ENCODE measurements at regions not wholly inside any gene's neighbourhood (a gene's known extent, or its start where the extent isn't known, plus 50 kb on each side); places are given as distances from the start of the nearest gene placed in this dataset.
A peak's percentile ranks its signal among the peaks of the same experiment; 100 is the strongest.

- H3K9ac ChIP-seq (ENCODE audit: insufficient read length, low read depth): no peak overlapping the region
- no peak overlapping the region for H3K4me3 ChIP-seq (ENCODE audit: insufficient read length, low read depth)
- no peaks in the 10 kb centered on the region for H3K27me3 ChIP-seq (ENCODE audit: insufficient read depth, insufficient read length)
- no peaks in the 10 kb centered on the region for H3K36me3 ChIP-seq (ENCODE audit: insufficient read depth, insufficient read length, low read length)
- H3K4me1 ChIP-seq (ENCODE audit: insufficient read depth, insufficient read length): no peaks in the 10 kb centered on the region
- no peak for TF ChIP-seq YY1 (IDR thresholded peaks at IDR 0.05; ENCODE audit: insufficient read depth, insufficient read length)
- no peak for TF ChIP-seq SUZ12 (IDR thresholded peaks at IDR 0.05; ENCODE audit: extremely low read depth, insufficient read depth, insufficient read length)
- TF ChIP-seq ZNF274 (IDR thresholded peaks at IDR 0.05; ENCODE audit: low read depth, low read length): no peak
- no peaks in the 10 kb centered on the region for H3K9me3 ChIP-seq (ENCODE audit: insufficient read depth, low read length)
- no peak for DNase-seq (ENCODE audit: low read depth, low spot score)
Measured at GRCh38 chr5:161042862-161043261, 190.9 kb upstream of the ATP10B start.

- DNase-seq (ENCODE audit: low read depth, low spot score): no peak
- no peaks in the 10 kb centered on the region for H3K27me3 ChIP-seq (ENCODE audit: insufficient read depth, insufficient read length)
- no peak overlapping the region for H3K4me3 ChIP-seq (ENCODE audit: insufficient read length, low read depth)
- no peaks in the 10 kb centered on the region for H3K4me1 ChIP-seq (ENCODE audit: insufficient read depth, insufficient read length)
- no peaks in the 10 kb centered on the region for H3K9me3 ChIP-seq (ENCODE audit: insufficient read depth, low read length)
- no peak for TF ChIP-seq SUZ12 (IDR thresholded peaks at IDR 0.05; ENCODE audit: extremely low read depth, insufficient read depth, insufficient read length)
- TF ChIP-seq ZNF274 (IDR thresholded peaks at IDR 0.05; ENCODE audit: low read depth, low read length): no peak
- no peak for TF ChIP-seq YY1 (IDR thresholded peaks at IDR 0.05; ENCODE audit: insufficient read depth, insufficient read length)
- H3K36me3 ChIP-seq (ENCODE audit: insufficient read depth, insufficient read length, low read length): no peaks in the 10 kb centered on the region
- no peak overlapping the region for H3K9ac ChIP-seq (ENCODE audit: insufficient read length, low read depth)
Measured at GRCh38 chr5:161042443-161042842, 190.4 kb upstream of the ATP10B start.

GRCh38 chr5:161040818-161041217, 188.8 kb upstream of the ATP10B start:
- TF ChIP-seq YY1 (IDR thresholded peaks at IDR 0.05; ENCODE audit: insufficient read depth, insufficient read length) (no peak), SUZ12 (IDR thresholded peaks at IDR 0.05; ENCODE audit: extremely low read depth, insufficient read depth, insufficient read length) (no peak), ZNF274 (IDR thresholded peaks at IDR 0.05; ENCODE audit: low read depth, low read length) (no peak)
- Histone ChIP-seq H3K4me1 (ENCODE audit: insufficient read depth, insufficient read length) (no peaks in the 10 kb centered on the region), H3K9ac (ENCODE audit: insufficient read length, low read depth) (no peak overlapping the region), H3K9me3 (ENCODE audit: insufficient read depth, low read length) (no peaks in the 10 kb centered on the region), H3K4me3 (ENCODE audit: insufficient read length, low read depth) (no peak overlapping the region), H3K27me3 (ENCODE audit: insufficient read depth, insufficient read length) (no peaks in the 10 kb centered on the region), H3K36me3 (ENCODE audit: insufficient read depth, insufficient read length, low read length) (no peaks in the 10 kb centered on the region)
- DNase-seq (ENCODE audit: low read depth, low spot score): no peak

- Histone ChIP-seq H3K9ac (ENCODE audit: insufficient read length, low read depth) (no peak overlapping the region), H3K9me3 (ENCODE audit: insufficient read depth, low read length) (no peaks in the 10 kb centered on the region), H3K27me3 (ENCODE audit: insufficient read depth, insufficient read length) (no peaks in the 10 kb centered on the region), H3K36me3 (ENCODE audit: insufficient read depth, insufficient read length, low read length) (no peaks in the 10 kb centered on the region), H3K4me3 (ENCODE audit: insufficient read length, low read depth) (no peak overlapping the region), H3K4me1 (ENCODE audit: insufficient read depth, insufficient read length) (no peaks in the 10 kb centered on the region)
- DNase-seq (ENCODE audit: low read depth, low spot score): no peak
- TF ChIP-seq YY1 (IDR thresholded peaks at IDR 0.05; ENCODE audit: insufficient read depth, insufficient read length) (no peak), ZNF274 (IDR thresholded peaks at IDR 0.05; ENCODE audit: low read depth, low read length) (no peak), SUZ12 (IDR thresholded peaks at IDR 0.05; ENCODE audit: extremely low read depth, insufficient read depth, insufficient read length) (no peak)
Measured at GRCh38 chr5:161036296-161036695, 184.3 kb upstream of the ATP10B start.

- Histone ChIP-seq H3K4me1 (ENCODE audit: insufficient read depth, insufficient read length) (no peaks in the 10 kb centered on the region), H3K36me3 (ENCODE audit: insufficient read depth, insufficient read length, low read length) (no peaks in the 10 kb centered on the region), H3K27me3 (ENCODE audit: insufficient read depth, insufficient read length) (no peaks in the 10 kb centered on the region), H3K9ac (ENCODE audit: insufficient read length, low read depth) (no peak overlapping the region), H3K9me3 (ENCODE audit: insufficient read depth, low read length) (no peaks in the 10 kb centered on the region), H3K4me3 (ENCODE audit: insufficient read length, low read depth) (no peak overlapping the region)
- TF ChIP-seq SUZ12 (IDR thresholded peaks at IDR 0.05; ENCODE audit: extremely low read depth, insufficient read depth, insufficient read length): no peak
- peak; percentile 1 for DNase-seq (ENCODE audit: low read depth, low spot score)
Measured at GRCh38 chr5:161034451-161034850, 182.4 kb upstream of the ATP10B start.

- TF ChIP-seq YY1 (IDR thresholded peaks at IDR 0.05; ENCODE audit: insufficient read depth, insufficient read length) (no peak), SUZ12 (IDR thresholded peaks at IDR 0.05; ENCODE audit: extremely low read depth, insufficient read depth, insufficient read length) (no peak), ZNF274 (IDR thresholded peaks at IDR 0.05; ENCODE audit: low read depth, low read length) (no peak)
- no peaks in the 10 kb centered on the region for H3K9me3 ChIP-seq (ENCODE audit: insufficient read depth, low read length)
- H3K4me3 ChIP-seq (ENCODE audit: insufficient read length, low read depth): no peak overlapping the region
- H3K36me3 ChIP-seq (ENCODE audit: insufficient read depth, insufficient read length, low read length): no peaks in the 10 kb centered on the region
- no peak overlapping the region for H3K9ac ChIP-seq (ENCODE audit: insufficient read length, low read depth)
- no peaks in the 10 kb centered on the region for H3K4me1 ChIP-seq (ENCODE audit: insufficient read depth, insufficient read length)
- no peaks in the 10 kb centered on the region for H3K27me3 ChIP-seq (ENCODE audit: insufficient read depth, insufficient read length)
- no peak for DNase-seq (ENCODE audit: low read depth, low spot score)
Measured at GRCh38 chr5:161030229-161030628, 178.2 kb upstream of the ATP10B start.

GRCh38 chr5:161027763-161028162, 175.8 kb upstream of the ATP10B start:
- no peak overlapping the region for H3K4me3 ChIP-seq (ENCODE audit: insufficient read length, low read depth)
- no peaks in the 10 kb centered on the region for H3K4me1 ChIP-seq (ENCODE audit: insufficient read depth, insufficient read length)
- TF ChIP-seq ZNF274 (IDR thresholded peaks at IDR 0.05; ENCODE audit: low read depth, low read length): no peak
- TF ChIP-seq SUZ12 (IDR thresholded peaks at IDR 0.05; ENCODE audit: extremely low read depth, insufficient read depth, insufficient read length): no peak
- no peak for TF ChIP-seq YY1 (IDR thresholded peaks at IDR 0.05; ENCODE audit: insufficient read depth, insufficient read length)
- DNase-seq (ENCODE audit: low read depth, low spot score): no peak
- H3K27me3 ChIP-seq (ENCODE audit: insufficient read depth, insufficient read length): no peaks in the 10 kb centered on the region
- H3K9me3 ChIP-seq (ENCODE audit: insufficient read depth, low read length): no peaks in the 10 kb centered on the region
- H3K9ac ChIP-seq (ENCODE audit: insufficient read length, low read depth): no peak overlapping the region
- H3K36me3 ChIP-seq (ENCODE audit: insufficient read depth, insufficient read length, low read length): no peaks in the 10 kb centered on the region

GRCh38 chr5:161023551-161023950, 171.5 kb upstream of the ATP10B start:
- TF ChIP-seq SUZ12 (IDR thresholded peaks at IDR 0.05; ENCODE audit: extremely low read depth, insufficient read depth, insufficient read length): no peak
- no peak for TF ChIP-seq YY1 (IDR thresholded peaks at IDR 0.05; ENCODE audit: insufficient read depth, insufficient read length)
- no peak for TF ChIP-seq ZNF274 (IDR thresholded peaks at IDR 0.05; ENCODE audit: low read depth, low read length)
- Histone ChIP-seq H3K27me3 (ENCODE audit: insufficient read depth, insufficient read length) (no peaks in the 10 kb centered on the region), H3K9me3 (ENCODE audit: insufficient read depth, low read length) (no peaks in the 10 kb centered on the region), H3K36me3 (ENCODE audit: insufficient read depth, insufficient read length, low read length) (no peaks in the 10 kb centered on the region), H3K4me1 (ENCODE audit: insufficient read depth, insufficient read length) (no peaks in the 10 kb centered on the region), H3K9ac (ENCODE audit: insufficient read length, low read depth) (no peak overlapping the region), H3K4me3 (ENCODE audit: insufficient read length, low read depth) (no peak overlapping the region)
- no peak for DNase-seq (ENCODE audit: low read depth, low spot score)

Measured in NT2/D1 (cell line).